ENCODE measurements at regions not wholly inside any gene's neighbourhood (a gene's known extent, or its start where the extent isn't known, plus 50 kb on each side); places are given as distances from the start of the nearest gene placed in this dataset.
A peak's percentile ranks its signal among the peaks of the same experiment; 100 is the strongest.

DNA sequence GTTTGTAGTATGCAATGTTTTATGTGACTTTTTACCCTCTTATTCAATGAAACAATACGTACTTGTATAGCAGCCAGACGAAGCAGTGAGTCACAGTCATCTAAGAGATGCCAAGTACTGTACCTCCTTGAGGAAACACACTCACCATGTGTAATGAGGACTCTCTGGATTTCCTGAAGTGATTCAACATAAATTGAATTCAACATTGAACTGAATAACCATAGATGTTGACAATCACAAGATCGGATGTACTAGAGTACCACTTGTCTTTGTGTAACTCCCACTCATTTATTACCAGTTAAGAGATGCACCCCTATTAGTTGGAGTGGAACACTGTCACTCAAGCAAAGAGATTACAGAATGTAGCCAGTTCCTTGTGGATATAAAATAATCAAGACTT, 175.2 kb upstream of the HMGA2 start:
- peak; percentile 98 to 100 for DNase-seq (ENCODE audit: low read depth in 2 of 2)
- no peak overlapping the region for H3K4me3 ChIP-seq (replicated peaks in 1 of 2; ENCODE audit: low read depth in 2 of 2, low read length in 2 of 2)
- TF ChIP-seq, protein P1, sequence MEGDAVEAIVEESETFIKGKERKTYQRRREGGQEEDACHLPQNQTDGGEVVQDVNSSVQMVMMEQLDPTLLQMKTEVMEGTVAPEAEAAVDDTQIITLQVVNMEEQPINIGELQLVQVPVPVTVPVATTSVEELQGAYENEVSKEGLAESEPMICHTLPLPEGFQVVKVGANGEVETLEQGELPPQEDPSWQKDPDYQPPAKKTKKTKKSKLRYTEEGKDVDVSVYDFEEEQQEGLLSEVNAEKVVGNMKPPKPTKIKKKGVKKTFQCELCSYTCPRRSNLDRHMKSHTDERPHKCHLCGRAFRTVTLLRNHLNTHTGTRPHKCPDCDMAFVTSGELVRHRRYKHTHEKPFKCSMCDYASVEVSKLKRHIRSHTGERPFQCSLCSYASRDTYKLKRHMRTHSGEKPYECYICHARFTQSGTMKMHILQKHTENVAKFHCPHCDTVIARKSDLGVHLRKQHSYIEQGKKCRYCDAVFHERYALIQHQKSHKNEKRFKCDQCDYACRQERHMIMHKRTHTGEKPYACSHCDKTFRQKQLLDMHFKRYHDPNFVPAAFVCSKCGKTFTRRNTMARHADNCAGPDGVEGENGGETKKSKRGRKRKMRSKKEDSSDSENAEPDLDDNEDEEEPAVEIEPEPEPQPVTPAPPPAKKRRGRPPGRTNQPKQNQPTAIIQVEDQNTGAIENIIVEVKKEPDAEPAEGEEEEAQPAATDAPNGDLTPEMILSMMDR (IDR thresholded peaks at IDR 0.05; ENCODE audit: low read depth, low read length) = no peak

DNA sequence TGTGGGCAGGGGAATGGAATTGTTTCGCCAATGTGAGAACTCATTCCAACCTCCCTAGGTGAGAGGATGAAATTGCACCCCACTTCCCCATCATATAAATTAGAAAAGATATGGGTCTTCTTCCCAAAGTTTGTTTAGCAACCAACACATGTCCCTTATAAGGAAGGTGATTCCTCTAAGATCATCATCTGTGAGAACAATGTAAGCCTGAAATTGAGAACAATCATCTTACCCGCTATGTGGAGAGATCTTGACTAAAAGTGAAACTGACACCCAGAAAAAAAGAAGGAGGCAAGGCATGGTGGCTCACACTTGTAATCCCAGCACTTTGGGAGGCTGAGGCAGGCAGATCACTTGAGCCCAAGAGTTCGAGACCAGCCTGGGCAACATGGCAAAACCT, 173.2 kb upstream of the HMGA2 start:
- no peak for DNase-seq (ENCODE audit: low read depth in 2 of 2)
- TF ChIP-seq, protein P1 (IDR thresholded peaks at IDR 0.05; ENCODE audit: low read depth, low read length) = no peak
- H3K4me3 ChIP-seq (replicated peaks in 1 of 2; ENCODE audit: low read depth in 2 of 2, low read length in 2 of 2) = no peak overlapping the region

DNA sequence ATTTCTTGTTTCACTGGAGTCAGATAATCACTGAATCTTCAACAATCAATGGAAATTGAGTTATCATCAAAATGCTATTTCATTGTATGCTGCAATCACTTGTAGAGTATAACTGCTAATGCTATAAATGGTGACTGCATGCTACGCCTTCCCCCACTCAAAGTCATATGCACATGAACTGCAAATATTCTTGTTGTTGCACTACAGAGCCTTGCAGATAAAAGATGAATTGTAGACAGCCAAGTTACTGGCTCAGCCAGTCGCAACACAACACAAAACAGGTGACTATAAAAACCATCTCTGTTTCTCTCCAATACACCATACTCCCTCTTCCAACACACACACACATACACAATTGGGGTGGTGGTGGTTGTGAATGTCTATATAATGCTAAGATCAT, 171.0 kb upstream of the HMGA2 start:
- no peak overlapping the region for H3K4me3 ChIP-seq (replicated peaks in 1 of 2; ENCODE audit: low read depth in 2 of 2, low read length in 2 of 2)
- DNase-seq (ENCODE audit: low read depth in 2 of 2) = no peak
- TF ChIP-seq, protein P1 (IDR thresholded peaks at IDR 0.05; ENCODE audit: low read depth, low read length) = no peak

DNA sequence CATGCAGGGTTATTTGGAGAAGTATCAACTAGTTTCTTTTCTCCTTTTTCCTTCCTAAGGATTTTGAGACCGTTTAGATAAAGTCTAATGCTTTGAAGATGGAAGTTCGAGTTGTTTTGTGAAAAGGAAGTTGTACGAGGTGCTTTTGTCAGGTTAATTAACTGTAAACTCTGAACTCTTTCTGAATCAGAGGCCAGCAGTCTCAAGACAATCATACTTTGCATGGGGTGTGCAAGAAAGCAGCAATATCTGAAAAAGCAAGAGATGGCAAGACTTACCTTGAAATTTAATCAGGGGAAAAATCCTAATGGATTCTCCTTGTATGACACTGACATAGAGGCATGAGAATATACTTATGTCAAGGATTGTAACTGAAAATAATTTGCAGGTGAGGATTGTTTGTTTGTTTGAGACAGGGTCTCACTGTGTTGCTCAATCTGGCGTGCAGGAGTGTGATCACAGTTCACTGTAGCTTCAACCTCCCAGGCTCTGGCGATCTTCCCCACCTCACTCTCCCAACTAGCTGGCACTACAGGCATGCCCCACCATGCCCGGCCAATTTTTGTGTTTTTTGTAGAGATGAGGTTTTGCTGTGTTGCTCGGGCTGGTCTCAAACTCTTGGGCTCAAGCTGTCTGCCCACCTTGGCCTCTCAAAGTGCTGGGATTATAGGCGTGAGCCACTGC, 170.2 kb upstream of the HMGA2 start:
- no peak for DNase-seq (ENCODE audit: low read depth in 2 of 2)
- TF ChIP-seq, protein P1 (IDR thresholded peaks at IDR 0.05; ENCODE audit: low read depth, low read length) = no peak
- H3K4me3 ChIP-seq (replicated peaks in 1 of 2; ENCODE audit: low read depth in 2 of 2, low read length in 2 of 2) = no peak overlapping the region

DNA sequence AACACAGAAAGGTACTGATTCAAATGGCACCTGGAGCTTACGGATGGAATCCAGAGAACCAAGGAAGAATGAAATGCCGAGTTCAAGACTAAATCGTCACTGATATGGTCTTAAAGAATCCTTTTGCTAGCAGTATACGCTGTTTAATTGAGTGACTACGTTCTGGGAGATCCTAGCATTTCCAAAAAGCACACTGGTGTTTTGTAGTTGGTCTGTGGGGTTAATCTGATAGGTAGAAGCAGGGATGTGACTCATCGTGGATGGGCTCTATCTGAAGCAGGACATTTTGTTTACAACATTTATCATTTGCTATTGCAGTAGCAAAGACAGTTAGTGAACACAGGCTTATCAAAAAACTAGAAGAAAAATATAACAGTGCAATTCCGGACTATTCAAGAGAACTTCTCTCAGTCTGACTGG, 169.2 kb upstream of the HMGA2 start:
- TF ChIP-seq, protein P1 (IDR thresholded peaks at IDR 0.05; ENCODE audit: low read depth, low read length) = no peak
- H3K4me3 ChIP-seq (replicated peaks in 1 of 2; ENCODE audit: low read depth in 2 of 2, low read length in 2 of 2) = no peak overlapping the region
- DNase-seq (ENCODE audit: low read depth in 2 of 2) = peak; percentile 44 to 82

DNA sequence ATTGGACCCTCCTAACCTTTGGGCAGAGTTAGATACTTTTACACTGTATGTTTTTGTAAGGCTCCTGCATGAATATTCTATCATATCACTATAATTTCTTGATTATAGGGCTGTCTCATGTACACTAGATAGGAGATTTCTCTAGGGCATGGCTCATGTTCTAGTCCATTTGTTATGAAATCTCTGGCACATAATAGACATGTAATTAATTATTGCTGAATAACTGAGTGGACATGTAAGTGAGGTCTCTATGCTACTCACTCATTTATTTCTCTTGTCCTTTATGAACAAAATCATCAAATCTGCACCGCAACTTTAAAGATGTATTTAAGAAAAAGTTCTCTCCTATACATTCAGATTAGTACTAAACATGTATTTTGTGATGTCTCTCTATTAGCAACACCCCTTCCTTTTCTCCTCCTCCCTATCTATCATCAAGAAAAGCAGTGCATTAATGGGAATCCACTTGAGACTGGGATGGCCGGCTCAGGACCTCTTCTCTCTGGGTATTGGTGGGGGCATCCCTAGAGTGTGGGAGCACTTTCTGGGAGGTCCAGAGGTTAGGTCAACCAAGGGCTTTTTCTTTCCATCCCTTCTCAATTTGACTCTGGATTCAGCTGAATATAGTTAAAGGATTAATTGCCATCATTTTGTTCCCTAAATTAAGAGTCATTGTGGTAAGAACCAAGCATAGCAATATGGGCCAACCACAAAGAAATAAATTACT, 168.0 kb upstream of the HMGA2 start:
- DNase-seq (ENCODE audit: low read depth in 2 of 2) = no peak
- H3K4me3 ChIP-seq (replicated peaks in 1 of 2; ENCODE audit: low read depth in 2 of 2, low read length in 2 of 2) = no peak overlapping the region
- TF ChIP-seq, protein P1 (IDR thresholded peaks at IDR 0.05; ENCODE audit: low read depth, low read length) = no peak
